CD4-positive, alpha-beta T cell treated with Interleukin-1 beta for 1 hour (primary cell): ENCODE measurements at regions not wholly inside any gene's neighbourhood (a gene's known extent, or its start where the extent isn't known, plus 50 kb on each side); places are given as distances from the start of the nearest gene placed in this dataset.
"Not testable (repeated sequence)": the region's sequence is repeated elsewhere in the genome, so short reads cannot be mapped to it uniquely, and the experiment has no call there.

Experiments used
- DNase-seq, 2 donors: peaks; one replicate each; pipeline ENCODE4 v3.0.0-alpha.2; 2020 to 2022

GRCh38 chr2:193228276-193228675, 1033.5 kb upstream of the TMEFF2 start:
- no peak for DNase-seq

GRCh38 chr2:193222454-193222853, 1027.7 kb upstream of the TMEFF2 start:
- DNase-seq: no peak

GRCh38 chr2:193219413-193219812, 1024.7 kb upstream of the TMEFF2 start:
- no peak for DNase-seq

- DNase-seq: no peak
Measured at GRCh38 chr2:193201583-193201982, 1006.9 kb upstream of the TMEFF2 start.

- DNase-seq: no peak
Measured at GRCh38 chr2:193199322-193199721, 1004.6 kb upstream of the TMEFF2 start.

- no peak for DNase-seq
Measured at GRCh38 chr2:193187816-193188215, 993.1 kb upstream of the TMEFF2 start.

GRCh38 chr2:193170981-193171380, 976.2 kb upstream of the TMEFF2 start:
- not testable (repeated sequence) for DNase-seq

- no peak for DNase-seq
Measured at GRCh38 chr2:193156480-193156879, 961.7 kb upstream of the TMEFF2 start.

- no peak for DNase-seq
Measured at GRCh38 chr2:193154076-193154475, 959.3 kb upstream of the TMEFF2 start.

- no peak for DNase-seq
Measured at GRCh38 chr2:193153576-193153975, 958.8 kb upstream of the TMEFF2 start.

GRCh38 chr2:193142467-193142866, 947.7 kb upstream of the TMEFF2 start:
- DNase-seq: not testable (repeated sequence)

- DNase-seq: no peak
Measured at GRCh38 chr2:193141998-193142397, 947.3 kb upstream of the TMEFF2 start.

- not testable (repeated sequence) for DNase-seq
Measured at GRCh38 chr2:193140895-193141294, 946.2 kb upstream of the TMEFF2 start.

- DNase-seq: no peak
Measured at GRCh38 chr2:193124815-193125214, 930.1 kb upstream of the TMEFF2 start.

- no peak for DNase-seq
Measured at GRCh38 chr2:193114827-193115226, 920.1 kb upstream of the TMEFF2 start.

GRCh38 chr2:193112986-193113385, 918.3 kb upstream of the TMEFF2 start:
- no peak for DNase-seq

GRCh38 chr2:193103064-193103463, 908.3 kb upstream of the TMEFF2 start:
- DNase-seq: no peak

- DNase-seq: no peak
Measured at GRCh38 chr2:193101591-193101990, 906.9 kb upstream of the TMEFF2 start.

GRCh38 chr2:193088026-193088425, 893.3 kb upstream of the TMEFF2 start:
- DNase-seq: no peak

GRCh38 chr2:193076995-193077394, 882.3 kb upstream of the TMEFF2 start:
- DNase-seq: no peak

- no peak for DNase-seq
Measured at GRCh38 chr2:193074933-193075332, 880.2 kb upstream of the TMEFF2 start.

- no peak for DNase-seq
Measured at GRCh38 chr2:193072647-193073046, 877.9 kb upstream of the TMEFF2 start.

GRCh38 chr2:193025556-193025955, 830.8 kb upstream of the TMEFF2 start:
- not testable (repeated sequence) for DNase-seq

- no peak for DNase-seq
Measured at GRCh38 chr2:193024791-193025190, 830.1 kb upstream of the TMEFF2 start.

- DNase-seq: no peak
Measured at GRCh38 chr2:193011870-193012269, 817.1 kb upstream of the TMEFF2 start.

- no peak for DNase-seq
Measured at GRCh38 chr2:192993059-192993458, 798.3 kb upstream of the TMEFF2 start.
